Muscle of back (tissue), 3 donors: ENCODE measurements at regions not wholly inside any gene's neighbourhood (a gene's known extent, or its start where the extent isn't known, plus 50 kb on each side); places are given as distances from the start of the nearest gene placed in this dataset.

Source experiments
- DNase-seq, 3 donors: peaks; one replicate each; pipeline versions ENCODE4 v3.0.0 to v3.0.0-alpha.2; 2013

- DNase-seq, result no peak
Measured at GRCh38 chr1:106564192-106564591, 492.3 kb upstream of the PRMT6 start.

GRCh38 chr1:106568201-106568974 is 488.1 kb upstream of the PRMT6 start:
- no peak for DNase-seq

GRCh38 chr1:106571109-106571508 is 485.4 kb upstream of the PRMT6 start:
- no peak for DNase-seq

GRCh38 chr1:106584107-106584506 is 472.4 kb upstream of the PRMT6 start:
- no peak for DNase-seq

- DNase-seq, result no peak
Measured at GRCh38 chr1:106584676-106585075, 471.8 kb upstream of the PRMT6 start.

- DNase-seq, result no peak
Measured at GRCh38 chr1:106600626-106601025, 455.8 kb upstream of the PRMT6 start.

- no peak for DNase-seq
Measured at GRCh38 chr1:106603616-106604015, 452.9 kb upstream of the PRMT6 start.

GRCh38 chr1:106608841-106609240 is 447.6 kb upstream of the PRMT6 start:
- peak in 1 of 3 donors; percentile 29 for DNase-seq

GRCh38 chr1:106613068-106613467 is 443.4 kb upstream of the PRMT6 start:
- DNase-seq, result no peak

- no peak for DNase-seq
Measured at GRCh38 chr1:106613861-106614260, 442.6 kb upstream of the PRMT6 start.

- no peak for DNase-seq
Measured at GRCh38 chr1:106615473-106615872, 441.0 kb upstream of the PRMT6 start.

- DNase-seq, result no peak
Measured at GRCh38 chr1:106619080-106619826, 437.2 kb upstream of the PRMT6 start.

GRCh38 chr1:106619827-106620134 is 436.7 kb upstream of the PRMT6 start:
- no peak for DNase-seq

GRCh38 chr1:106620521-106620954 is 435.9 kb upstream of the PRMT6 start:
- DNase-seq, result peak in 1 of 3 donors; percentile 1

- DNase-seq, result no peak
Measured at GRCh38 chr1:106621853-106622252, 434.6 kb upstream of the PRMT6 start.

GRCh38 chr1:106637566-106637965 is 418.9 kb upstream of the PRMT6 start:
- no peak for DNase-seq

- no peak for DNase-seq
Measured at GRCh38 chr1:106646261-106646784, 410.2 kb upstream of the PRMT6 start.

- no peak for DNase-seq
Measured at GRCh38 chr1:106646816-106647215, 409.7 kb upstream of the PRMT6 start.

GRCh38 chr1:106651028-106651762 is 405.3 kb upstream of the PRMT6 start:
- peak in 2 of 3 donors; percentile 9 to 31 for DNase-seq

GRCh38 chr1:106659490-106660244 is 396.8 kb upstream of the PRMT6 start:
- no peak for DNase-seq

GRCh38 chr1:106675558-106675957 is 380.9 kb upstream of the PRMT6 start:
- DNase-seq, result no peak

GRCh38 chr1:106676021-106676420 is 380.5 kb upstream of the PRMT6 start:
- peak in 1 of 3 donors; percentile 55 for DNase-seq
